ENCODE measurements at regions not wholly inside any gene's neighbourhood (a gene's known extent, or its start where the extent isn't known, plus 50 kb on each side); places are given as distances from the start of the nearest gene placed in this dataset.

DNA sequence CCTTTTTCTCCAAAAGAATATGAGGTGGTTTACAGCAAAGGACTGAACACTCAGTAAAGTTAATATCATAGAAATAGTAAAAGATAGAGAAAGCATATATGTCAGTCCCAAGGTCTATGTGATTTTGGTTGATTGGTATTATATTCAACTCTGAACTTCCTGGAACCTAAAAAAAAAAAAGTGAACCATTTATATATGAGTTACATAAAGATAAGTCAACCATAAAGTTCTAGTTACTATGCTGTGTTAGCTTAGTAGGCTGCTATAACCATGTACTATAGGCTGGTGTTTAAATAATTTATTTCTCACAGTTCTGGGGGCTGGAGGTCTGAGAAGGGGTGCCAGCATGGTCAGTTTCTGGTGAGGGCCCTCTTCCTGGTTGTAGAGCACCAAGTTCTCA, 475.6 kb downstream of the KLF12 start:
- DNase-seq (ENCODE audit: low spot score), result no peak
- Histone ChIP-seq H3K27ac (no peak overlapping the region), H3K9me2 (replicated peaks; ENCODE audit: insufficient read depth) (no peaks in the 10 kb centered on the region), H2AFZ (no peak overlapping the region), H3K4me2 (no peak overlapping the region), H3K79me2 (no peaks in the 10 kb centered on the region), H3K27me3 (no peaks in the 10 kb centered on the region), H3K4me3 (no peak overlapping the region), H4K20me1 (ENCODE audit: insufficient read depth, poor library complexity, severe bottlenecking) (no peaks in the 10 kb centered on the region), H3K9me3 (ENCODE audit: low read depth) (no peaks in the 10 kb centered on the region), H3K4me1 (ENCODE audit: insufficient read depth) (no peaks in the 10 kb centered on the region), H3K36me3 (replicated peaks; ENCODE audit: insufficient read depth, low read depth) (no peaks in the 10 kb centered on the region)
- TF ChIP-seq, protein P1, sequence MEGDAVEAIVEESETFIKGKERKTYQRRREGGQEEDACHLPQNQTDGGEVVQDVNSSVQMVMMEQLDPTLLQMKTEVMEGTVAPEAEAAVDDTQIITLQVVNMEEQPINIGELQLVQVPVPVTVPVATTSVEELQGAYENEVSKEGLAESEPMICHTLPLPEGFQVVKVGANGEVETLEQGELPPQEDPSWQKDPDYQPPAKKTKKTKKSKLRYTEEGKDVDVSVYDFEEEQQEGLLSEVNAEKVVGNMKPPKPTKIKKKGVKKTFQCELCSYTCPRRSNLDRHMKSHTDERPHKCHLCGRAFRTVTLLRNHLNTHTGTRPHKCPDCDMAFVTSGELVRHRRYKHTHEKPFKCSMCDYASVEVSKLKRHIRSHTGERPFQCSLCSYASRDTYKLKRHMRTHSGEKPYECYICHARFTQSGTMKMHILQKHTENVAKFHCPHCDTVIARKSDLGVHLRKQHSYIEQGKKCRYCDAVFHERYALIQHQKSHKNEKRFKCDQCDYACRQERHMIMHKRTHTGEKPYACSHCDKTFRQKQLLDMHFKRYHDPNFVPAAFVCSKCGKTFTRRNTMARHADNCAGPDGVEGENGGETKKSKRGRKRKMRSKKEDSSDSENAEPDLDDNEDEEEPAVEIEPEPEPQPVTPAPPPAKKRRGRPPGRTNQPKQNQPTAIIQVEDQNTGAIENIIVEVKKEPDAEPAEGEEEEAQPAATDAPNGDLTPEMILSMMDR (IDR thresholded peaks at IDR 0.05; ENCODE audit: poor library complexity), result no peak
- TF ChIP-seq EZH2 (IDR thresholded peaks at IDR 0.05; ENCODE audit: borderline replicate concordance) (no peak), EZH2phosphoT487 (IDR thresholded peaks at IDR 0.05; ENCODE audit: low read depth, severe bottlenecking, unreplicated experiment) (no peak)

DNA sequence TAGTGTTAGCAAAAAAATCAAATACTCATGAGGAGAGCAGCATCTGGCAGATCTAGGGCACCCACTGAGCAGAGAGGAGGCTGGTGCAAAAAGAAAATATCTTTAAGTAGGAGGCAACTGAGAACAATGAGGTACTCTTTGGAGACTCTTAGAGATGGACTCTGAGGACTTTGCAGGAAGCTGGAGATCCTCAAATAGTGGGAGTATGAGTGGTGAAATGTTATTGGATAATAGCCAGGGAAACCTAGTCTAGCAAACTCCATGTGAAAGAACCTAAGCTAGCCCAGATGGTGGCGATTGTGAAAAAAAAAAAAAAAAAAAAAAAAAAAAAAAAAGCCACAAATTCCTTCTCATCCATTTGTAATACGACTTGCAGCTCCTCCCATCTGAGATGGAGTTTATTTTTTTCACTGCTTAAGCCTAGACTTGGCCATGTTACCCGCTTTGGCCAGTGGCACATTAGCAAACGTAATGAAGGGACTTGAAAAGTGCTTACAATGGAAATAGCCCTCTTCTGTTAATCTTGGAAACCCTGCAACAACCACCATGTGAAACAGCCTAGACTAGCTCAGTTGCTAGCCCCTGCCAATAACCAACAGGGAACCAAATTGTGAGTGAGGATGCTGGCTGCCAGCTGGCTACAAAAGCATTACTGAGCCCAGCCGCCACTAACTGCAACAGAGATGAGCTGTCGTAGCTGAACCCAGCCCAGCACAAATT, 476.2 kb downstream of the KLF12 start:
- Histone ChIP-seq H3K27ac (no peak overlapping the region), H2AFZ (no peak overlapping the region), H3K4me1 (ENCODE audit: insufficient read depth) (no peaks in the 10 kb centered on the region), H3K4me3 (no peak overlapping the region), H4K20me1 (ENCODE audit: insufficient read depth, poor library complexity, severe bottlenecking) (no peaks in the 10 kb centered on the region), H3K27me3 (no peaks in the 10 kb centered on the region), H3K36me3 (replicated peaks; ENCODE audit: insufficient read depth, low read depth) (no peaks in the 10 kb centered on the region), H3K9me3 (ENCODE audit: low read depth) (no peaks in the 10 kb centered on the region), H3K79me2 (no peaks in the 10 kb centered on the region), H3K9me2 (replicated peaks; ENCODE audit: insufficient read depth) (no peaks in the 10 kb centered on the region), H3K4me2 (no peak overlapping the region)
- WGBS (ENCODE audit: low lambda C conversion rate, missing lambda C conversion rate), result 87% methylated on average over 6 of the region's 6 CpGs
- no peak for TF ChIP-seq EZH2phosphoT487 (IDR thresholded peaks at IDR 0.05; ENCODE audit: low read depth, severe bottlenecking, unreplicated experiment)
- no peak for TF ChIP-seq EZH2 (IDR thresholded peaks at IDR 0.05; ENCODE audit: borderline replicate concordance)
- TF ChIP-seq, protein P1 (IDR thresholded peaks at IDR 0.05; ENCODE audit: poor library complexity), result no peak
- DNase-seq (ENCODE audit: low spot score), result no peak

DNA sequence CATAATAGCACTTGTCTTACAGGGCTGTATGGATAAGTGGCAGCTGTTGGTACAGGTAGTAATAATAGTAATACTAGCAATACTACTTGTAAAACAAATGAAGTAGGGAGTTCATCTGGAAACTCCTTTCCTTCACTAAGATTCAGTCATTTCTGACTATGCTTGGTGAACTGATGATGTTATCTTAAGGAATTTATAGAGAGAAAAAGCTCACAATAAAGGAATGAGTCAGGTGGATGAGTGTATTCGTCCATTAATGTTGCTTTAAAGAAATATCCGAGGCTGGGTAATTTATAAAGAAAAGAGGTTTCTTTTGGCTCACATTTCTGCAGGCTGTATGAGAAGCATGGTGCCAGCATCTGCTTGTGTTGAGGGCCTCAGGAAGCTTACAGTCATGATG, 477.3 kb downstream of the KLF12 start:
- Histone ChIP-seq H3K79me2 (no peaks in the 10 kb centered on the region), H3K4me1 (ENCODE audit: insufficient read depth) (no peaks in the 10 kb centered on the region), H3K4me2 (no peak overlapping the region), H3K27me3 (no peaks in the 10 kb centered on the region), H3K36me3 (replicated peaks; ENCODE audit: insufficient read depth, low read depth) (no peaks in the 10 kb centered on the region), H3K9me2 (replicated peaks; ENCODE audit: insufficient read depth) (no peaks in the 10 kb centered on the region), H2AFZ (no peak overlapping the region), H3K27ac (no peak overlapping the region), H3K4me3 (no peak overlapping the region), H3K9me3 (ENCODE audit: low read depth) (no peaks in the 10 kb centered on the region), H4K20me1 (ENCODE audit: insufficient read depth, poor library complexity, severe bottlenecking) (no peaks in the 10 kb centered on the region)
- TF ChIP-seq EZH2 (IDR thresholded peaks at IDR 0.05; ENCODE audit: borderline replicate concordance), result no peak
- TF ChIP-seq, protein P1 (IDR thresholded peaks at IDR 0.05; ENCODE audit: poor library complexity), result no peak
- no peak for TF ChIP-seq EZH2phosphoT487 (IDR thresholded peaks at IDR 0.05; ENCODE audit: low read depth, severe bottlenecking, unreplicated experiment)
- DNase-seq (ENCODE audit: low spot score), result no peak
- WGBS (ENCODE audit: low lambda C conversion rate, missing lambda C conversion rate), result 95% methylated on average over 2 of the region's 2 CpGs

Data from hepatocyte (in vitro differentiated cells).